ENCODE measurements at regions not wholly inside any gene's neighbourhood (a gene's known extent, or its start where the extent isn't known, plus 50 kb on each side); places are given as distances from the start of the nearest gene placed in this dataset.
A peak's percentile ranks its signal among the peaks of the same experiment; 100 is the strongest.

DNA sequence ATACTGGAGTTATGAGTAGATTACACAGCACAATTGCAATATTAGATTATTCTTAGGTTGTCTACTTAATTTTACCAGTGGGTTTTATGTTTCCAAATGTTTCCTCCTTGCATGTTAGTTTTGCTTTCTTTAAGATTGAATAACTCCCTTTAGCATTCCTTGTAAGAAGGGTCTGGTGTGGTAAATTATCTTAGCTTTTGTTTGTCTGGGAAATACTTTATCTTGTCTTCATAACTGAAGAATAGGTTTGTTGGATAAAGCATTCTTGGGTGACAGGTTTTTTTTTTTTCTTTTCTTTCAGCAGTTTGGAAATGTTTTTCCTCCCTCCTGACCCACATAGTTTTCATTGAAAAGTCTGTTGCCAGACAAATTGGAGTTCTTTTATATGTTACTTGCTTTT lies 531.1 kb downstream of the ANXA1 start:
- no peak for FAIRE-seq

DNA sequence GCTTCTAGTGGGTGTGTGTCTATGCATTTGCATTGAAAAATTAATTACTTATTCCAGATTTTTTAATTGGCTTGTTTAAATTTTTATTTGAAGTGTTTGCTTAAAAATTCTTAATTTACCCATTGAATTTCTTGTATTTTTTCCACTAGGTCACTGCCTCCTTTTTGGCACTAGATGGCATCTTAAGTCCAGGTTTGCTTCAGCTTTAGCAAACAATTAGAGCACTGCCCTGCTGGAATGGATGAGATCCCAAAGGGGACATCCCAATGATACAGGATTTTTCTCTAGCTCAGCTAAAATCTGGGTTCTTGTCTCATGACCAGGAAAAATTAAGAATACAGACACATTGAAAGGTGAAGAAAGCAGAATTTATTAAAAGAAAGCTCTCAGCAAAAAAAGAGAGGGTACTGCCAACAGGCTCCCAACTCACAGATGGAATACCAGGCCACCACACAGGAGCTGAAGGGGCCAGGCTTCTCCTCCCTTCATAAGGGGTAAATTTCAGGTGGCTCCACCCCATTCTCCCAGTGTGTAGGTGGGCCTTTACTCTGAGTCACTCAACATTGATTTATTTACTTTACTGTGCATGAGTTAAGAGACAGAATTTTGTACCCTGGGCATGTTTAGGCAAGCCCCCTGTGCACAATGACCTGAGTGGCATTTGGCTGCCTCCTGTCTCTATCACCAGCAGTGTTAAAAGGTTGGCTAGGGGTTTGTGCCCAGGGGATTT lies 532.4 kb downstream of the ANXA1 start:
- peak; percentile 40 for FAIRE-seq

- FAIRE-seq = no peak
These were observed 532.9 kb downstream of the ANXA1 start for GRCh38 chr9:73684601-73685000.

DNA sequence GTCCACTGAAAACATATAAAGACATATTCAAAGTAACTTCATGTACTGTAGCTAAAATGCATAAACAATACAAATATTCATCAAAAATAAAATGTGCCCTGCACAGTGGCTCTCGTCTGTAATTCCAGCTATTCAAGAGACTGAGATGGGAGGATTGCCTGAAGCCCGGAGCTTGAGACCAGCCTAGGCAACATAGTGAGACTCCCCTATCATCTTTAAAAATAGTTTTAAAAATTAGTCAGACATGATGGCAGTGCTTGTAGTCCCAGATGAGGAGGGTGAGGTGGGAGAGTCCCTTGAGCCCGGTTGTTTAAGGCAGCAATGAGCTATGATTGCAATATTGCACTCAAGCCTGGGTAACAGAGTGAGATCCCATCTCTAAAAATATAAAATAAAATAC lies 534.1 kb downstream of the ANXA1 start:
- FAIRE-seq = no peak

GRCh38 chr9:73689051-73689870 lies 537.6 kb downstream of the ANXA1 start:
- no peak for FAIRE-seq

DNA sequence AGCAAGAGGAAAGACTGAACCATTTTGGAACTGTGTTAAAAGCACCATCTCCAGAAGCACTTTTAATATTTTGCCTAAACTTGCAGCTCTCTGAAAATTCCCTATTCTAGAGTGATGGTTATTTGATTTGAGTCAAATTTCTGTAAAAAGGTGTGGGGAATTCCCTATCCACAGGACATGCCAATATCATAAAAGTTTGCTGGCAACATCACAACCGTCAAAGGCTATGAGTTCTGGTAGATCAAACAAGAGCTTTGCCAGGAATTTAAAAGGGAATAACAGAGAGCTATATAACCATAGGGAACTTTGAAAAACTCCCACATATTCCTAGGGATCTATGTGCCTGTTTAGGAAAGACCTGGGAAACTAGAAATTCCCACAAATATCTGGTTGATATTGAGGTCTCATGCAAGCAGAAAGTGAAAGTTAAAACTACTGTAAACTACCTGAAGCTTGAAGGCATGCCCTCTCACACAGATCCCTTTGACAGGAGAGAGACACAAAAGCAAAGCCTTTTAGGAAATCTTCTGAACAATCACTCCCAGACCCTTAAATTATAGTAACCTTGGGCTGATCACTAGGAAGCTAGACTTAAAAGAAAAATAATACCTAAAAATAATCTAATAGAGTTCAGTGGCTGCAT lies 549.9 kb downstream of the ANXA1 start:
- FAIRE-seq = no peak

DNA sequence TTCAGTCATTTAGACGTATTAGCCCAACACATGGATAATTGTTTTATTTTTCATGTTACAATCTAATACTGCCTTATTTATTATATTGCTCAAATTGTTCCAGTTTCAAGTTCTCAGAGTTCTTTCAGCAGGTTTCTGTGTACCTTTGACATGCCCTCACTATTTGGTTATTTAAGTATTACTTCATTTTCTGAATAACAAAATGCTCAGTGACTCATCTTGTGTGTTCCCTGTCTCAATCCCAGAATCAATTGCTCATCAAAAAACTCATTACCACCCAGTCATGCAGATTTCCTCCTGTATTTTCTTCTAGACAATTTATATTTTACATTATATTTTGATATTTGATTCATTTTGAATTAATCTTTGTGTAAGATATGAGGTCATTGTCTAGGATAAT lies 562.6 kb downstream of the ANXA1 start:
- no peak for FAIRE-seq

- FAIRE-seq = no peak
These were observed 563.9 kb downstream of the ANXA1 start for GRCh38 chr9:73715591-73715990.

DNA sequence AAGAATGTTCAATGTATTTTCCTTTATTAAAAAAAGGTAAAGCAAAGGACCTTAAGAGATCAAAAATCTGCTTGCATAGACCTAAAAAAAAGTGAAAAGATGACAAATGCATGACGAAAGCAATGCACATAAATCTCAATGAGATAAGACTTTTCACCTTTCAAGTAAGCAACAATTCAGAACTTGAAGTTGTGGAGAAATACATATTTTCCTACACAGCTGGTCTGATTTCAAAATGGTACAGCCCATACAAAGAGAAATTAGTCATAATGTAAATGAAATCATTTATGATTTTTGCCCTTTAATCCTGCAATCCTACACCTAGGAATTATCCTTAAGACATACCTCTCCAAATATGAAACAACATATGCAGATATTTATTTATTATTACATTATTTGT lies 568.0 kb downstream of the ANXA1 start:
- no peak for FAIRE-seq

DNA sequence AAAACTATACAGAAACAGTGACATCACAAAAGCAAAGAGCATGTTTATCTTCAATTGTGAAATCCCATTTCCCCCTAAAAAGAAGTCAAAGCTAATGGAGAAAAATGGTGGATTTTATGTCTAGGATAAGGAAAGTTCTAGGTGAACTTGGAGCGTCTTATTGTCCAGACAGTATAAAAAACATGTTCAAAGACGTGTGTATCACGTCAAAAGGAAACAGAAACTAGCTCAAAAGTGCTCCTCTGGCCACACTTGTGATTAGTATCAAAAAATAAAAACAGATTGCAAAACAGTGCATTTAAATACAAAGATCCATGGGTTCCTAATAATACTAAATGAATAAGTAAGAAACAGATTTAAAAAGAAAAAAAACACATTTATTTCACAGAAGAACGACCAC lies 568.9 kb downstream of the ANXA1 start:
- no peak for FAIRE-seq

GRCh38 chr9:73736270-73736669 lies 584.6 kb downstream of the ANXA1 start:
- FAIRE-seq = no peak

GRCh38 chr9:73738741-73739530 lies 587.3 kb downstream of the ANXA1 start:
- no peak for FAIRE-seq

DNA sequence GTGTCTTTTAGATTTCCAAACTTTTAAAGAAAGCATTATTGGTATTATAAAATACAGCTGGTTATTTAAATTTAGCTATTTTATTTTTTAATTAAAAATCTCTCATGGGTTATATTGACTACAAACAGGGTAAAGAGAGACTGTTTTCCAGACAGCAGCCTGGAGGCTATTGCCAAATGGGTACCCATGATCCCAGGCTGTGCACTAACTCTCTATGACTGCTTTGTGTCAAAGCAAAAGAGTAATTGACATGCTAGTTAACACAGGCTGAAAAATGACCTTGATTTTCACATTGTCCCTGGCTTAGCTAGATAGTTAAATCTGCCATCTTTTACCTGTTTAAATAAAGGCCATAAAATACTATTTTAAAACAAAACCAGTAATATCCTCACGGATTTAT lies 589.7 kb downstream of the ANXA1 start:
- no peak for FAIRE-seq

GRCh38 chr9:73742412-73742811 lies 590.7 kb downstream of the ANXA1 start:
- FAIRE-seq = no peak

DNA sequence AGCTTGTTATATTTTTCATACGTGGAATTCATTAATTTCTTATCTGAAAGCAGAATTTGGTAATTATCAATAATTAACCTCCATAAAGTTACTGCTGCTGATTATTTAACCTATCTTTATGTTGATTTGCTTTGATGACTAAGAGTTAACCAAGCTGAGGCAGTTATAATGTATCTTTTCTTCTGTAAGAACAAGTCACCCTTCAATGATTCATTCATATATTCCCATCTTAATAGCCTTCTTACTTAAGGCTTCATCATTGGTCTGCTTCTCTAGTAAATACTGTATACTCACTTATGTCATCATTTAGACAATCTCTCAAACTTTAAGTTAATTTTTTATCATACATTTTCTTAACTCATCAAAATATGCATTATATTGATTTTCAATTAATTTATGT lies 592.2 kb downstream of the ANXA1 start:
- FAIRE-seq = no peak

GRCh38 chr9:73745598-73745997 lies 593.9 kb downstream of the ANXA1 start:
- FAIRE-seq = no peak

DNA sequence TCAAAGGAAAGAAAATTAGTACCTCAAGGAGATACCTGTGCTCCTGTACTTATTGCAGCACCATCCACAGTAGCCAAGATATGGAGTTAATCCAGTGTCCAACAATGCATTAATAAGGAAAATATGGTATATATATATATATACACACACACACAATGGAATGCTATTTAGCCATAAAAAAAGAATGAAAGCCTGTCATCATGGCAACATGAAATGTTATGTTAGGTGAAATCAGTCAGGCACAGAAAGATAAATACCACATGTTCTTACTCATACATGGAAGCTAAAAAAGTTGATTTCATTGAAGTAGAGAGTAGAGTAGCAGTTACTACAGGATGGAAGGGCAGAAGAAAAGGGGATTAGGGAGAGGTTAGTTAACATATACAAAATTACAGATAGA lies 601.5 kb downstream of the ANXA1 start:
- FAIRE-seq = no peak

GRCh38 chr9:73761905-73762304 lies 610.2 kb downstream of the ANXA1 start:
- no peak for FAIRE-seq

DNA sequence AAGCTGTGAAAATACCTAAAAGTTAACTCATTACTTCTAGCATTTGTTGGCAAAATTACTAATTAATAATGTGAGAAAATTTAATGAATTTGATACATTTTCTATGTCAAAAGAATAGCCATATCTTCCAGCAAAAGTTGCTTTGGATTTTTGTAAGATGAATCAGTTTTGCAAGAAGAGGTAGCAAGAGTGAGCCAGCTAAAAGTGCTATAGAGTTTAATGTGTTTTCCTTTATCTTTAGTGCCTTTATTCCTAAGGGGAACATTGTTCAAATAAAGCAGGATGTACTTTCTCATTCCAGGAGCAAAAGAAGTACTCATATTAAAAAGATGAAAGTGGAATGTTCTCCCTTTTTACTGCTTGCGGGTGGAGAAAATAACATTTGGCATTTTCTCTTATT lies 622.2 kb downstream of the ANXA1 start:
- no peak for FAIRE-seq

GRCh38 chr9:73775757-73776156 lies 624.1 kb downstream of the ANXA1 start:
- FAIRE-seq = no peak

DNA sequence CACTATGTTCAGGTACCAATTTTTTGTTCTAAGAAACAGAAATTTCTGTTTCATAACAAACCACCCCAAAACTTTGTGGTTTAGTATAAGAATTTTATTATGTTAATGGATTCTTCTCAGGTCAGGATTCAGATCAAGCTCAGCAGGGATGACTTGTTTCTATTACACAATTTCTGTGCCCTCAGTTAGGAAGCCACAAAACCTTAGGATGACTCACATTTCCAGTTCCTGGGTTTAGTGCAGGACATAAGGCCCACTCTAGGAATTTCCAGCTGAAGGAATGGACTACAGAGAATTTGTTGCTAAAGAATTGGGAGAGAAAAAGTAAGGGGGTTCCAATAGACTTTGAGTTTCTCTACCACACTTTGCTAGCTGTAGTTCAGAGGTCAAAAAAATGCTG lies 629.3 kb downstream of the ANXA1 start:
- FAIRE-seq = no peak

DNA sequence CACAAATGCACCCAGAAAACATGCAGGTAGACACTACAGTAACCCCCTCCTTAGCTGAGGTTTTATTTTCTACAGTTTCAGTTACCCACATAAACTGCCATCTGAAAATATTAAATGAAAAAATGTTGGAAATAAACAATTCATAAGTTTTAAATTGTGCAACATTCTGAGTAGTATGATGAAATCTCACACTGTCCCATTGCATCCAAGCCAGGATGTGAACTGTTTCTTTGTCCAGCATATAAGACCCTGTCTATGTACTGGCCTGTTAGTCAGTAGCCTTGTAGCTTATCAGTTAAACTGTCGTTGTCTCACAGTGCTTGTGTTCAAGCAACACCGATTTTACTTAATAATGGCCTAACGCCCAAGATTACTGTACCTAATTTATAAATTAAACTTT lies 630.5 kb downstream of the ANXA1 start:
- FAIRE-seq = no peak

- FAIRE-seq = no peak
These were observed 647.8 kb downstream of the ANXA1 start for GRCh38 chr9:73799446-73799845.
